Breast epithelium (tissue), 3 donors: ENCODE measurements at regions not wholly inside any gene's neighbourhood (a gene's known extent, or its start where the extent isn't known, plus 50 kb on each side); places are given as distances from the start of the nearest gene placed in this dataset.

Experiments
- POLR2A ChIP-seq: fragments of 450-650 bp; IDR thresholded peaks from one replicate; pipeline ENCODE4 v1.6.1; 2016; ENCODE audit warnings: antibody characterized with exemption, mild to moderate bottlenecking, moderate library complexity
- POLR2AphosphoS5 ChIP-seq, 3 donors: sonication (generic); formaldehyde crosslinking; IDR thresholded peaks; one replicate each; pipeline ENCODE4 v1.6.1; 2017; ENCODE audit warnings: antibody characterized with exemption in 3 of 3
- TF ChIP-seq, protein P1 (sequence below), 3 donors: fragments of 450-650 bp; IDR thresholded peaks; one replicate each; pipeline ENCODE4 v1.5.1; 2016 to 2017; ENCODE audit warnings: antibody characterized with exemption in 3 of 3, mild to moderate bottlenecking in 3 of 3, moderate library complexity in 3 of 3

DNA sequence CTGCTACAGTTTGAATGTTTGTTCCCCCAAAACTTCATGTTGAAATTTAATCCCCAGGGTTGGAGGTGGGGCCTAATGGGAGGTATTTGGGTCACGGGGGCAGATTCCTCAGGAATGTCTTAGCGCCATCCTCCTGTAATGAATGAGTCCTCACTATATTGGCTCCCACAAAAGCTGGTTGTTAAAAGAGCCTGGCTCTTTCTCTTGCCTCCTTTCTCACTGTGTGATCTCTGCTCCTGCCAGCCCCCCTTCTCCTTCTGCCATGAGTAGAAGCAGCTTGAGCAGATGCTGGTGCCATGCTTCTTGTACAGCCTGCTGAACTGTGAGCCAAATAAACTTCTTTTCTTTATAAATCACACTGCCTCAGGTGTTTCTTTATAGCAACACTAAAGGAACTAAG lies 721.0 kb upstream of the PKDCC start:
- TF ChIP-seq POLR2AphosphoS5 (IDR thresholded peaks at IDR 0.05) (no peak), POLR2A (no peak)
- TF ChIP-seq, protein P1, sequence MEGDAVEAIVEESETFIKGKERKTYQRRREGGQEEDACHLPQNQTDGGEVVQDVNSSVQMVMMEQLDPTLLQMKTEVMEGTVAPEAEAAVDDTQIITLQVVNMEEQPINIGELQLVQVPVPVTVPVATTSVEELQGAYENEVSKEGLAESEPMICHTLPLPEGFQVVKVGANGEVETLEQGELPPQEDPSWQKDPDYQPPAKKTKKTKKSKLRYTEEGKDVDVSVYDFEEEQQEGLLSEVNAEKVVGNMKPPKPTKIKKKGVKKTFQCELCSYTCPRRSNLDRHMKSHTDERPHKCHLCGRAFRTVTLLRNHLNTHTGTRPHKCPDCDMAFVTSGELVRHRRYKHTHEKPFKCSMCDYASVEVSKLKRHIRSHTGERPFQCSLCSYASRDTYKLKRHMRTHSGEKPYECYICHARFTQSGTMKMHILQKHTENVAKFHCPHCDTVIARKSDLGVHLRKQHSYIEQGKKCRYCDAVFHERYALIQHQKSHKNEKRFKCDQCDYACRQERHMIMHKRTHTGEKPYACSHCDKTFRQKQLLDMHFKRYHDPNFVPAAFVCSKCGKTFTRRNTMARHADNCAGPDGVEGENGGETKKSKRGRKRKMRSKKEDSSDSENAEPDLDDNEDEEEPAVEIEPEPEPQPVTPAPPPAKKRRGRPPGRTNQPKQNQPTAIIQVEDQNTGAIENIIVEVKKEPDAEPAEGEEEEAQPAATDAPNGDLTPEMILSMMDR (IDR thresholded peaks at IDR 0.05) = no peak
